Left cardiac atrium (tissue), 4 donors: ENCODE measurements at regions not wholly inside any gene's neighbourhood (a gene's known extent, or its start where the extent isn't known, plus 50 kb on each side); places are given as distances from the start of the nearest gene placed in this dataset.

Experiments used
- ATAC-seq, 2 donors: fragments of 200-7000 bp; cut with Tn5 transposase; one replicate each; pipeline ENCODE4 v1.9.1; 2020; ENCODE audit warnings: mild to moderate bottlenecking in 2 of 2, moderate library complexity in 2 of 2
- DNase-seq: peaks from one replicate; pipeline ENCODE4 v3.0.0-alpha.2; 2020
- intact Hi-C, 2 donors: fragments of 100-400 bp; cut with DNase I; formaldehyde crosslinking; loops; one replicate each; pipeline versions ENCODE4 v1.14.1 to v1.15.1; 2022 to 2023
- donor health status: DM: no; HTN: yes; CAD: no.
- donor health status: DM: no; HTN: yes; CAD: no; lungs with severe emphysema.
- donor health status: DM: yes; HTN: yes; CAD: no.
- donor health status: Dilated cardiomyopathy.

GRCh38 chr3:161946443-161946960, 449.9 kb downstream of the OTOL1 start:
- ATAC-seq = no peak
- intact Hi-C loops = no loop called here
- DNase-seq = no peak

- ATAC-seq (no peak), DNase-seq (no peak)
- intact Hi-C loops = no loop called here
Measured at GRCh38 chr3:161950318-161950868, 453.8 kb downstream of the OTOL1 start.

GRCh38 chr3:161957467-161957866, 460.9 kb downstream of the OTOL1 start:
- ATAC-seq (peak in 1 of 2 donors; percentile 68), DNase-seq (no peak)
- intact Hi-C loops = no loop called here

GRCh38 chr3:161964857-161965256, 468.2 kb downstream of the OTOL1 start:
- ATAC-seq = no peak
- intact Hi-C loops = no loop called here

GRCh38 chr3:161969867-161970266, 473.3 kb downstream of the OTOL1 start:
- DNase-seq (no peak), ATAC-seq (no peak)
- intact Hi-C loops = no loop called here

More at GRCh38 chr3:161964857-161965256, 468.2 kb downstream of the OTOL1 start:
- no peak for DNase-seq

- no peak for DNase-seq
- no peak for ATAC-seq
- intact Hi-C loops = no loop called here
Measured at GRCh38 chr3:161975201-161975600, 478.6 kb downstream of the OTOL1 start.

GRCh38 chr3:161977063-161977462, 480.5 kb downstream of the OTOL1 start:
- ATAC-seq (no peak), DNase-seq (no peak)
- intact Hi-C loops = no loop called here

- DNase-seq (no peak), ATAC-seq (no peak)
- intact Hi-C loops = no loop called here
Measured at GRCh38 chr3:161977850-161978249, 481.2 kb downstream of the OTOL1 start.

GRCh38 chr3:161987933-161988332, 491.3 kb downstream of the OTOL1 start:
- intact Hi-C loops = no loop called here
- DNase-seq = no peak
- ATAC-seq = no peak

GRCh38 chr3:161989012-161989411, 492.4 kb downstream of the OTOL1 start:
- DNase-seq (no peak), ATAC-seq (no peak)
- intact Hi-C loops = no loop called here

- intact Hi-C loops = no loop called here
- DNase-seq (no peak), ATAC-seq (no peak)
Measured at GRCh38 chr3:161990036-161990435, 493.4 kb downstream of the OTOL1 start.

- no peak for DNase-seq
- intact Hi-C loops = no loop called here
- no peak for ATAC-seq
Measured at GRCh38 chr3:161991901-161992540, 495.4 kb downstream of the OTOL1 start.

- intact Hi-C loops = no loop called here
- no peak for DNase-seq
- ATAC-seq = no peak
Measured at GRCh38 chr3:161999846-162000245, 503.2 kb downstream of the OTOL1 start.

GRCh38 chr3:162007722-162008121, 511.1 kb downstream of the OTOL1 start:
- ATAC-seq (no peak), DNase-seq (no peak)
- intact Hi-C loops = no loop called here

- intact Hi-C loops = no loop called here
- ATAC-seq (no peak), DNase-seq (no peak)
Measured at GRCh38 chr3:162012633-162013032, 516.0 kb downstream of the OTOL1 start.

GRCh38 chr3:162014284-162014683, 517.7 kb downstream of the OTOL1 start:
- ATAC-seq (no peak), DNase-seq (no peak)
- intact Hi-C loops = no loop called here

- no peak for DNase-seq
- ATAC-seq = no peak
- intact Hi-C loops = no loop called here
Measured at GRCh38 chr3:162015856-162016255, 519.2 kb downstream of the OTOL1 start.

GRCh38 chr3:162019817-162020216, 523.2 kb downstream of the OTOL1 start:
- ATAC-seq (no peak), DNase-seq (no peak)
- intact Hi-C loops = no loop called here

- ATAC-seq = no peak
- intact Hi-C loops = no loop called here
- DNase-seq = no peak
Measured at GRCh38 chr3:162021206-162021605, 524.6 kb downstream of the OTOL1 start.

- intact Hi-C loops = no loop called here
- no peak for DNase-seq
- no peak for ATAC-seq
Measured at GRCh38 chr3:162022911-162023310, 526.3 kb downstream of the OTOL1 start.

GRCh38 chr3:162029736-162030135, 533.1 kb downstream of the OTOL1 start:
- no peak for DNase-seq
- intact Hi-C loops = no loop called here
- ATAC-seq = no peak
